H1 (cell line): ENCODE measurements at regions not wholly inside any gene's neighbourhood (a gene's known extent, or its start where the extent isn't known, plus 50 kb on each side); places are given as distances from the start of the nearest gene placed in this dataset.

Experiments used
- CTCF ChIA-PET: fragments of 300-600 bp; sonication (Branson Sonifier 250); formaldehyde crosslinking; loops from one replicate; lab custom pipeline; 2021; ENCODE audit not compliant: partially characterized antibody; lab: Charles Lee
- POLR2A ChIA-PET: fragments of 300-600 bp; sonication (Branson Sonifier 250); formaldehyde crosslinking; loops from one replicate; lab custom pipeline; 2021; ENCODE audit warnings: inconsistent platforms; ENCODE audit not compliant: partially characterized antibody; lab: Charles Lee
- DNase-seq, 2 experiments: peaks; one replicate each; pipeline versions ENCODE4 v3.0.0 to v3.0.0-alpha.2; 2010 to 2022; ENCODE audit warnings: low spot score in 2 of 2, low read depth in 1 of 2, mixed read lengths in 1 of 2
- FAIRE-seq: peaks from 2 replicates; lab custom pipeline; 2011; peaks lifted over from hg19 to GRCh38; lab: Jason Lieb, UNC
- H2AFZ ChIP-seq: 2 replicates; pipeline ENCODE4 v1.8.1; 2012; ENCODE audit warnings: low read length, inconsistent platforms
- H2AK5ac ChIP-seq: 2 replicates; pipeline ENCODE4 v1.6.1; 2013; ENCODE audit warnings: low read depth, low read length
- H2BK120ac ChIP-seq: replicated peaks from 2 replicates; pipeline ENCODE3; 2013; ENCODE audit warnings: low read depth, low read length, inconsistent platforms
- H2BK12ac ChIP-seq: 2 replicates; pipeline ENCODE4 v1.6.1; 2013; ENCODE audit warnings: low read depth, low read length
- H2BK15ac ChIP-seq: 2 replicates; pipeline ENCODE4 v1.6.1; 2013; ENCODE audit warnings: low read length
- H2BK20ac ChIP-seq: 2 replicates; pipeline ENCODE4 v1.6.1; 2013; ENCODE audit warnings: low read length
- H2BK5ac ChIP-seq: 2 replicates; pipeline ENCODE4 v1.6.1; 2013; ENCODE audit warnings: low read depth, low read length
- H3K14ac ChIP-seq: 2 replicates; pipeline ENCODE4 v1.6.1; 2013; ENCODE audit warnings: inconsistent platforms; ENCODE audit not compliant: insufficient read length
- H3K18ac ChIP-seq: 2 replicates; pipeline ENCODE4 v1.6.1; 2013; ENCODE audit warnings: low read length; ENCODE audit errors: extremely low read depth
- H3K23ac ChIP-seq: 2 replicates; pipeline ENCODE4 v1.6.1; 2013; ENCODE audit warnings: inconsistent platforms; ENCODE audit not compliant: insufficient read length
- H3K23me2 ChIP-seq: 2 replicates; pipeline ENCODE4 v1.6.1; 2013; ENCODE audit warnings: low read depth, low read length
- H3K27ac ChIP-seq: 2 replicates; pipeline ENCODE4 v1.6.1; 2011; ENCODE audit warnings: low read depth, low read length, inconsistent platforms
- H3K27me3 ChIP-seq, 4 experiments: replicated peaks in 1 of 4; 1 replicate in 1 of 4; 2 replicates in 3 of 4; pipeline versions ENCODE4 v1.6.1 to v1.8.1; 2011 to 2013; ENCODE audit warnings: low read length in 3 of 4, mild to moderate bottlenecking in 3 of 4, inconsistent platforms in 2 of 4, mixed read lengths in 2 of 4, moderate library complexity in 1 of 4; ENCODE audit not compliant: control insufficient read depth in 3 of 4, insufficient read depth in 3 of 4; ENCODE audit errors: extremely low read depth in 1 of 4
- H3K36me3 ChIP-seq, 4 experiments: 2 replicates each; pipeline versions ENCODE4 v1.6.1 to v1.8.1; 2011 to 2013; ENCODE audit warnings: mild to moderate bottlenecking in 4 of 4, low read length in 3 of 4, moderate library complexity in 2 of 4, control low read depth in 1 of 4, inconsistent platforms in 1 of 4; ENCODE audit not compliant: insufficient read depth in 4 of 4, control insufficient read depth in 2 of 4
- H3K4ac ChIP-seq: replicated peaks from 2 replicates; pipeline ENCODE3; 2013; ENCODE audit warnings: low read length, low read depth, mixed read lengths, inconsistent platforms; ENCODE audit not compliant: insufficient read length
- H3K4me1 ChIP-seq, 4 experiments: replicated peaks in 1 of 4; 1 replicate in 1 of 4; 2 replicates in 3 of 4; pipeline versions ENCODE4 v1.6.1 to v1.8.1; 2011 to 2013; ENCODE audit warnings: low read length in 3 of 4, inconsistent platforms in 2 of 4, mixed read lengths in 1 of 4; ENCODE audit not compliant: insufficient read depth in 4 of 4, control insufficient read depth in 3 of 4
- H3K4me2 ChIP-seq, 2 experiments: 2 replicates each; pipeline versions ENCODE4 v1.6.1 to v1.8.1; 2011 to 2013; ENCODE audit warnings: low read depth in 2 of 2, low read length in 2 of 2, control low read depth in 1 of 2, inconsistent platforms in 1 of 2, mild to moderate bottlenecking in 1 of 2; ENCODE audit not compliant: insufficient read depth in 1 of 2
- H3K4me3 ChIP-seq, 4 experiments: fragments of 200-600, 300-600 bp in 1 of 4; sonication (generic), shearing (Covaris generic), sonication (Bioruptor Twin) in 1 of 4; 2 replicates each; pipeline versions ENCODE4 v1.5.1 to v1.8.1; 2011 to 2016; ENCODE audit warnings: low read length in 4 of 4, low read depth in 3 of 4, control low read depth in 2 of 4, inconsistent platforms in 2 of 4, mild to moderate bottlenecking in 2 of 4, mixed read lengths in 1 of 4, moderate library complexity in 1 of 4; ENCODE audit not compliant: insufficient read depth in 2 of 4; ENCODE audit errors: extremely low read depth in 1 of 4
- H3K56ac ChIP-seq: replicated peaks from 2 replicates; pipeline ENCODE3; 2013; ENCODE audit warnings: low read depth, mild to moderate bottlenecking, mixed read lengths, low read length, inconsistent platforms; ENCODE audit not compliant: insufficient read length
- H3K79me1 ChIP-seq: 2 replicates; pipeline ENCODE4 v1.6.1; 2013; ENCODE audit warnings: low read depth, low read length, control low read depth
- H3K79me2 ChIP-seq, 2 experiments: 2 replicates each; pipeline versions ENCODE4 v1.6.1 to v1.8.1; 2012 to 2013; ENCODE audit warnings: low read length in 2 of 2, mild to moderate bottlenecking in 2 of 2, inconsistent platforms in 1 of 2; ENCODE audit not compliant: insufficient read depth in 2 of 2, control insufficient read depth in 1 of 2
- H3K9ac ChIP-seq, 4 experiments: replicated peaks in 1 of 4; 1 replicate in 1 of 4; 2 replicates in 3 of 4; pipeline versions ENCODE4 v1.6.1 to v1.8.1; 2011 to 2013; ENCODE audit warnings: low read depth in 3 of 4, low read length in 3 of 4, control low read depth in 2 of 4, mild to moderate bottlenecking in 2 of 4, moderate library complexity in 2 of 4, inconsistent platforms in 1 of 4; ENCODE audit errors: extremely low read depth in 1 of 4
- H3K9me3 ChIP-seq, 2 experiments: 2 replicates each; pipeline versions ENCODE4 v1.6.1 to v1.8.1; 2012 to 2013; ENCODE audit warnings: mild to moderate bottlenecking in 2 of 2, moderate library complexity in 2 of 2, control low read depth in 1 of 2, inconsistent platforms in 1 of 2, low read depth in 1 of 2, low read length in 1 of 2, mixed read lengths in 1 of 2; ENCODE audit not compliant: insufficient read depth in 2 of 2
- H4K20me1 ChIP-seq, 2 experiments: replicated peaks in 1 of 2; 2 replicates each; pipeline versions ENCODE3 to v1.8.1; 2011 to 2013; ENCODE audit warnings: inconsistent platforms in 2 of 2, low read length in 2 of 2, mild to moderate bottlenecking in 1 of 2; ENCODE audit not compliant: insufficient read depth in 2 of 2, control insufficient read depth in 1 of 2
- H4K5ac ChIP-seq: 2 replicates; pipeline ENCODE4 v1.6.1; 2013; ENCODE audit warnings: low read length, low read depth, mixed read lengths, inconsistent platforms; ENCODE audit not compliant: insufficient read length
- H4K8ac ChIP-seq: 2 replicates; pipeline ENCODE4 v1.8.0; 2013; ENCODE audit warnings: mild to moderate bottlenecking, moderate library complexity, low read length, inconsistent platforms; ENCODE audit not compliant: insufficient read depth; ENCODE audit errors: extremely low read depth
- H4K91ac ChIP-seq: replicated peaks from 2 replicates; pipeline ENCODE3; 2013; ENCODE audit warnings: low read length, mixed read lengths, inconsistent platforms; ENCODE audit not compliant: insufficient read length
- BCL11A ChIP-seq, 2 experiments: IDR thresholded peaks; one replicate each; pipeline ENCODE4 v1.6.1; 2011; ENCODE audit warnings: low read depth in 2 of 2, low read length in 2 of 2, mild to moderate bottlenecking in 2 of 2
- CEBPB ChIP-seq: IDR thresholded peaks from 2 replicates; pipeline ENCODE4 v1.6.1; 2012; ENCODE audit warnings: low read depth, low read length
- CTBP2 ChIP-seq: IDR thresholded peaks from 2 replicates; pipeline ENCODE4 v1.7.0; 2011; ENCODE audit warnings: borderline replicate concordance, mild to moderate bottlenecking, moderate library complexity, mixed read lengths, low read length; ENCODE audit not compliant: insufficient read depth, insufficient read length
- SP1 ChIP-seq: IDR thresholded peaks from 2 replicates; pipeline ENCODE4 v1.6.1; 2011; ENCODE audit warnings: low read depth, low read length
- SUZ12 ChIP-seq: fragments of 200-600 bp; sonication (generic); IDR thresholded peaks from 2 replicates; pipeline ENCODE4 v1.6.1; 2012; ENCODE audit warnings: mild to moderate bottlenecking, inconsistent platforms, low read length, moderate library complexity, mixed read lengths
- TCF12 ChIP-seq: IDR thresholded peaks from 2 replicates; pipeline ENCODE4 v1.6.1; 2011; ENCODE audit warnings: low read depth, mild to moderate bottlenecking, low read length
- YY1 ChIP-seq: IDR thresholded peaks from 2 replicates; pipeline ENCODE4 v1.6.1; 2011; ENCODE audit warnings: low read depth, mild to moderate bottlenecking, low read length
- WGBS, 2 experiments: shearing (Covaris generic) in 1 of 2; methylation state at CpG; one replicate each; pipeline versions ENCODE4 v1.1.6 to v1.1.7; 2013 to 2015; ENCODE audit warnings: low lambda C conversion rate in 2 of 2, mixed read lengths in 2 of 2, inconsistent platforms in 1 of 2, low coverage in 1 of 2, missing lambda C conversion rate in 1 of 2; ENCODE audit not compliant: insufficient replicate concordance in 2 of 2, insufficient coverage in 1 of 2, insufficient read length in 1 of 2; ENCODE audit errors: extremely low coverage in 1 of 2, missing lambda C conversion rate in 1 of 2; 5-methylcytosine and 5-hydroxymethylcytosine counted together
- TF ChIP-seq, protein P1 (sequence below): IDR thresholded peaks from 2 replicates; pipeline ENCODE4 v1.6.1; 2012; ENCODE audit warnings: inconsistent platforms
- TF ChIP-seq, protein P2 (sequence below): IDR thresholded peaks from 2 replicates; pipeline ENCODE4 v1.6.1; 2011; ENCODE audit warnings: low read length, improper control_type of control experiment

DNA sequence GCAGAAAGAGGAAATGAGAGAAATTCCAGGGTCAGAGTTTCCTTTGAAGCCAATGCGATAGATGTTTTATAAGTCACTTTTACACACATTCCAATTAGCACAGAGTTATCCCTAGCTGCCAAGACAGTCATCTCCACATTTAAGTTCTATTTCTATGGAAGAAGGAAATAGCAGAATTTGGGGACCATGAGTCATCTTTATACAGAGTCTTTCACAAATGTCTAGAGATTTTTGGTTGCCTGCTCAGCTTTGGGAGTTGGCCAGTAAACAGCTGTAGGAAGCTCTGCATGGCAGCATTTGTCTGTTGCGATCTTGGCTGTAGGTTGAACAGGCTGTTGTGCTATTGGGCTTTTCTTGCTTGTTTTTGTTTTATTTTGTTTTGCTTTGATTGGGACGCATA, 884.3 kb downstream of the GALC start:
- ChIA-PET POLR2A (no interaction called here), CTCF (interaction anchor here (0.7 kb wide), 1 partner anchor 145 kb away, joined by 3 read pairs; no protein-coding TSS in a partner anchor)
- H3K9me3 ChIP-seq: no peaks in the 10 kb centered on the region
- FAIRE-seq (no peak), DNase-seq (no peak)
- no peaks in the 10 kb centered on the region for H3K36me3 ChIP-seq
- no peak overlapping the region for H3K14ac ChIP-seq
- no peak overlapping the region for H3K4me2 ChIP-seq
- no peaks in the 10 kb centered on the region for H3K23me2 ChIP-seq
- H3K23ac ChIP-seq: no peak overlapping the region
- H4K5ac ChIP-seq: no peak overlapping the region
- no peak overlapping the region for H3K27ac ChIP-seq
- no peak overlapping the region for H3K4ac ChIP-seq
- H3K27me3 ChIP-seq: no peaks in the 10 kb centered on the region; a peak in 1 of 7 replicates
- H3K9ac ChIP-seq: no peak overlapping the region
- H4K8ac ChIP-seq: no peak overlapping the region
- no peak overlapping the region for H2BK20ac ChIP-seq
- H3K56ac ChIP-seq: no peak overlapping the region
- no peak overlapping the region for H3K18ac ChIP-seq
- H2BK5ac ChIP-seq: no peak overlapping the region
- no peak overlapping the region for H2AK5ac ChIP-seq
- TF ChIP-seq CEBPB (no peak), BCL11A (IDR thresholded peaks at IDR 0.05; ENCODE audit: low read depth in 2 of 2, low read length in 2 of 2) (no peak), CTBP2 (no peak), TCF12 (no peak), SP1 (no peak), YY1 (no peak), SUZ12 (no peak)
- TF ChIP-seq, protein P1, sequence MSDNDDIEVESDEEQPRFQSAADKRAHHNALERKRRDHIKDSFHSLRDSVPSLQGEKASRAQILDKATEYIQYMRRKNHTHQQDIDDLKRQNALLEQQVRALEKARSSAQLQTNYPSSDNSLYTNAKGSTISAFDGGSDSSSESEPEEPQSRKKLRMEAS: no peak
- TF ChIP-seq, protein P2, sequence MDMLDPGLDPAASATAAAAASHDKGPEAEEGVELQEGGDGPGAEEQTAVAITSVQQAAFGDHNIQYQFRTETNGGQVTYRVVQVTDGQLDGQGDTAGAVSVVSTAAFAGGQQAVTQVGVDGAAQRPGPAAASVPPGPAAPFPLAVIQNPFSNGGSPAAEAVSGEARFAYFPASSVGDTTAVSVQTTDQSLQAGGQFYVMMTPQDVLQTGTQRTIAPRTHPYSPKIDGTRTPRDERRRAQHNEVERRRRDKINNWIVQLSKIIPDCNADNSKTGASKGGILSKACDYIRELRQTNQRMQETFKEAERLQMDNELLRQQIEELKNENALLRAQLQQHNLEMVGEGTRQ: no peak
- TF ChIP-seq, all 59 proteins: peak for 0
- Histone ChIP-seq H2BK120ac (no peak overlapping the region), H4K20me1 (no peaks in the 10 kb centered on the region), H3K79me2 (no peaks in the 10 kb centered on the region), H2BK15ac (no peak overlapping the region), H2AFZ (no peak overlapping the region), H3K79me1 (no peaks in the 10 kb centered on the region), H3K4me3 (no peak overlapping the region), H2BK12ac (no peak overlapping the region), H3K4me1 (no peaks in the 10 kb centered on the region), H4K91ac (no peak overlapping the region)
- WGBS, 2 experiments: 91% methylated on average over 3 of the region's 3 CpGs; no CpG with 5 or more reads in 1 of the 2 experiments
